HG02884 (cell line): ENCODE measurements at regions not wholly inside any gene's neighbourhood (a gene's known extent, or its start where the extent isn't known, plus 50 kb on each side); places are given as distances from the start of the nearest gene placed in this dataset.
A peak's percentile ranks its signal among the peaks of the same experiment; 100 is the strongest.
"Not testable (repeated sequence)": the region's sequence is repeated elsewhere in the genome, so short reads cannot be mapped to it uniquely, and the experiment has no call there.

Experiments used
- ATAC-seq: cut with Tn5 transposase; IDR thresholded peaks from one replicate; pipeline ENCODE4 v1.9.1; 2021; ENCODE audit warnings: mild to moderate bottlenecking, moderate library complexity; ENCODE audit not compliant: unreplicated experiment

DNA sequence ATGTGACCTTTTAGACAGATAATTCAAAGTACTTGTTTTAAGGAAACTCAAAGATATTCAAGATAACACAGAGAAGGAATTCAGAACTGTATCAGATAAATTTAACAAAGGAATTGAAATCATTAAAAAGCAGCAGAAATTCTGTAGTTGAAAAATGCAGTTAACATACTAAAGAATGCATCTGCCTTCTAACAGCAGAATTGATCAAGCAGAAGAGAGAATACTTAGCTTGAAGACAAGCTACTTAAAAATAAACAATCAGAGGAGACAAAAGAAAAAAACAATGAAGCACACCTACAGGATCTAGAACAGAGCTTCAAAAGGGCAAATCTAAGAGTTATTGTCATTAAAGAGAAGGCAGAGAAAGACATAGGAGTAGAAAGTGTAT, 123.0 kb upstream of the TET2 start:
- ATAC-seq = no peak

DNA sequence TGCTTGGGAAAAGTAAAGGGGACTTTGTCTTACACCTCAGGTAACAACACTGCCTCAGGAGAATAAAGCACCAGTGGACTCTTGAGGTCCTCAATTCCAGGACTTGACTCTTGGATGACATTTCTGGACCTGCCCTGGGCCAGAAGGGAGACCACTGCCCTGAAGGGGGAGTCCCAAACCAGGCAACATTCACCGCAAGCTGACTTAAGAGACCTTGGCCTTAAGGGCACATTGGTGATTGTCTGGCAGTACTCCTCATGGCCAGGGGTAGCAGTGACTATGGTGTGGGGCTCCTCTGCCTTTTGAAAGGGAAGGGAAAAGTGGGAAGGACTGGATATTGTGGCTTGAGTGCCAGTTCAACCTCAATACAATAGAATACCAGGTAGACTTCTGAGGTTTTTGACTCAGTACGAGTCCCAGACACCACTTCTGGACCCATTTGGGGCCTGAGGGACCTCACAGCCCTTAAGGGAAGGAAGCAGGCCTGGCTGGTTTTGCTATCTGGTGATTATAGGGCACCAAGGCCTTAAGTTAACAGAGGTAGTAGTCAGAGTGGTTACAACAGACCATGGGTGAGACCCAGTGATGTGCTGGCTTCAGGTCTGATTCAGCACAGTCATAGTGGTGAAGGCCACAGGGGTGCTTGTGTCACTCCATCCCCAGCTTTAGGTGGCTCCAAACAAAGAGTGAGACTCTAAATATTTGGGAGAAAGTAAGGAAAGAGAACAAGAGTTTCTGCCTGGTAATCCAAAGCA, 121.2 kb upstream of the TET2 start:
- no peak for ATAC-seq

- no peak for ATAC-seq
These were observed 109.7 kb upstream of the TET2 start for GRCh38 chr4:105036991-105037390.

- ATAC-seq = no peak
These were observed 104.2 kb upstream of the TET2 start for GRCh38 chr4:105042451-105042850.

- no peak for ATAC-seq
These were observed 95.8 kb upstream of the TET2 start for GRCh38 chr4:105050896-105051295.

GRCh38 chr4:105057370-105058105, 89.1 kb upstream of the TET2 start:
- ATAC-seq = no peak

- ATAC-seq = peak; percentile 12
These were observed 88.4 kb upstream of the TET2 start for GRCh38 chr4:105058177-105058812.

- ATAC-seq = peak; percentile 23
These were observed 87.3 kb upstream of the TET2 start for GRCh38 chr4:105059337-105059736.

DNA sequence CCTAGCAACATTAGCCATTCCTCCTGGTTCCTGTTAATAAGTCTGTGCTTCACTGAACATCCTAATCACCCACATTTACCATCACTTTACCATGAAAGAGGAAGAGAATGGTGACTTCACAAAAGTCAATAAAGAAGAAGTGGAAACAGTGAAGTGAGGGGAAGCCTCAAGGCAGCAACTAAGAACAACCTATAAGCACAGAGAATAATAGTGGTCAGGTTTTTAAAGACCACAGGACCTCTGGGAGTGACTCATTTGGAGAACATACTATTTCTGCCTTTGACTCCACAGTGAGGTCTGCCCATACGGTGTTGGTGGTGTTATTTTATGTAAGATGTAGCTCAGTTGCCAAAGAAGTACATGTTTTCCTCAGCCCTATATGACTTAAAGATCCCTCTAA, 86.0 kb upstream of the TET2 start:
- ATAC-seq = peak; percentile 81

DNA sequence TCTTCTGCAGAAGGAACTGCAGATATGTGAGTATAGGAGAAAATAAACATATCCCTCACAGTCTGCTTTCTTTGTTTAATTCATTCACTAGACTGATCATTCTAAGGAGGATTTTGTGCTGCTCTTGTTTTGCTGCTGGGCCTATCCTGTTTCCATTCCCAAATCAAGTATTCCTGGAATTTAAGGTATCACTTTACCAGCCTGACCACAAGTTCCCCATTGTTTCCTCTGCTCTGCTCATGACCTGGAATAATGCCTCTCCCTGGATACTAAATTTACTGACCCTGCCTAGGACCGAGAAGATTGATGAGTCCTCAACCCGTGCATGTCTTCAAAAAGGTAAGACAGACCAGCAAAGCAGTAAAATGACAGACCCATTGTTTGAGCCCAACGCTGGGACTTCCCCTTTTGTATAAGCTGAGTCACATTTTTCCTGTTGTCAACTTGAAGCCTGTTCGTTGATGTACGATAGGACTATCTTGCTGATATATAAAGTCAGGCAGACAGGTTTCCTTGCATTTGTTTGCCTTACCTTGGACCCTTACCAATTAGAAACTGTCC, 85.5 kb upstream of the TET2 start:
- ATAC-seq = peak; percentile 28

DNA sequence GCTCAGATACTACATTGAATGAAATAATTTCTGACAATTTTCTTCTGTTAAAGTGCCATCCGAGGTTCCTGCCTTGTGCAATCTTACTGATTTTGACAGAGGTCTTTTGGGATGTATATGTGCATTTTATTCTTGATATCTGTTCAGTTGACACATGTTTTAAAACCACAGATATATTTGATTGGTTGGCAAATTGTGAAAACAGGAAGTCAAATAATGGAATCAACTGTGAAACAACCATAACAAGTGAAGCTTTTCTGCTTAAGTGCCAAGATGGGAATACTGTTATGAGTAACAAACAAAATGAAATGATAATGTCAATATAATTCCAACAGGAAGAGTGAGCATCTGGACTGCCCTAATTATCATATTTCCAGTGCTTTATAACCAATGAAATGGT, 84.9 kb upstream of the TET2 start:
- ATAC-seq = no peak

GRCh38 chr4:105066401-105066800, 80.3 kb upstream of the TET2 start:
- no peak for ATAC-seq

DNA sequence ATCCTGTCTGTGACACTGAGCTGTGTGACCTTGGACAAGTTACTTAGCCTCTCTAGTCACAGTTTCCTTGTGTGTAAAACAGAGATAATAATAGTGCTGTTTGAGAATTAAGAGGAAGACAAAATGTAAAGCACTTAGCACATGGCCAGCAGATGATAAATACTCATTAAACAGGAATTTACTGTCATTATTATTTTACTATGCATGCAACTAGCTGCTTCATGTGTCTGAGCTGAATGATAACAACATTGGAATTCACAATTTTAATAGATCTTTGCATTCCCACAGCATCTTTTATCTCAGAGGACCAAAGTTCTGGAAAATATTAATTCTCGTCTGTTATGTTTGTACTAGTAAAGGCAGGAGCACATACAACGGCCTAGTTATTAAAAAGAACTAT, 79.2 kb upstream of the TET2 start:
- ATAC-seq = no peak

- ATAC-seq = no peak
These were observed 78.7 kb upstream of the TET2 start for GRCh38 chr4:105067946-105068345.

DNA sequence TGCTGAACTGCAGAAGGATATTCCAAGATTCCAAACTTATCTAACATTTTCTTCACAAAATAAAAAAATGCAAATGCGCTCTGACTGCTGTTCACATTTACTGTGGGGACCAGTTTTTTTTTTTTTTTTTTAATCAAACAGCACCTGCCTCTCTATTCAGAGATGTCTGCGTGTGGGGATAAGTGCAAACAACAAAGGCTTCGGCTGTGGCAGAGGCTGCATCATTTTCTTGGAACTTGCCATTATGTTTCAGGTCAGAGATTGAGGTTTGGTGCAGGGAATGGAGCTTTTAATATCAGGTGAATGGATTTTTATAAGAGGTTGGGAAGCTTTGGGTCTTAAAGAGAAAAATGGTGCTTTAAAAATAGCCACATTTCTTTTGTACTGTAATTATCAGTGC, 78.2 kb upstream of the TET2 start:
- no peak for ATAC-seq

- ATAC-seq = not testable (repeated sequence)
These were observed 74.6 kb upstream of the TET2 start for GRCh38 chr4:105072095-105072494.

- ATAC-seq = no peak
These were observed 72.6 kb upstream of the TET2 start for GRCh38 chr4:105074097-105074496.

- ATAC-seq = peak; percentile 66
These were observed 71.6 kb upstream of the TET2 start for GRCh38 chr4:105075045-105075444.

GRCh38 chr4:105088110-105088879, 58.4 kb upstream of the TET2 start:
- ATAC-seq = no peak

- no peak for ATAC-seq
These were observed 54.3 kb upstream of the TET2 start for GRCh38 chr4:105092356-105092755.

DNA sequence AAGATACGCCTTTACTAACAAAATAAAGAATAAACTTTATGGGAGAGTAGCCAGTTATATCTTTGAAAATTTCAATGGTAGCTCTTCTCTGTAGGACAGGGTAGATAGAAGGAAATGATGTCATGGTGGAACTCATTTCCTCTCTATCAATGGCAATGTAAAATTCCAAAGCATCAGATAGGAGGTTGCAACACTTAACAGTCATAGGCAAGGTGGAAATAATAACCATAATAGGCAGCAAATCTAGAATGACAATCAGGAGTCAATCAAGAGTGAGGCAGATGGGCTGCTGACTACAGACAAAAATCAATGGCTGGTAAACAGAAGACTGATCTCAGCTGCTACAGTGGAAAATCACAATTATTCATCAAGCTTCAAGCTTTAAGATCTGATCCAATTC, 53.9 kb upstream of the TET2 start:
- ATAC-seq = no peak
